Ecto neural progenitor cell (in vitro differentiated cells): ENCODE measurements at regions not wholly inside any gene's neighbourhood (a gene's known extent, or its start where the extent isn't known, plus 50 kb on each side); places are given as distances from the start of the nearest gene placed in this dataset.
"Not testable (repeated sequence)": the region's sequence is repeated elsewhere in the genome, so short reads cannot be mapped to it uniquely, and the experiment has no call there.

Experiments used
- DNase-seq: peaks from one replicate; pipeline ENCODE4 v3.0.0-alpha.2; 2018; ENCODE audit warnings: low spot score

DNA sequence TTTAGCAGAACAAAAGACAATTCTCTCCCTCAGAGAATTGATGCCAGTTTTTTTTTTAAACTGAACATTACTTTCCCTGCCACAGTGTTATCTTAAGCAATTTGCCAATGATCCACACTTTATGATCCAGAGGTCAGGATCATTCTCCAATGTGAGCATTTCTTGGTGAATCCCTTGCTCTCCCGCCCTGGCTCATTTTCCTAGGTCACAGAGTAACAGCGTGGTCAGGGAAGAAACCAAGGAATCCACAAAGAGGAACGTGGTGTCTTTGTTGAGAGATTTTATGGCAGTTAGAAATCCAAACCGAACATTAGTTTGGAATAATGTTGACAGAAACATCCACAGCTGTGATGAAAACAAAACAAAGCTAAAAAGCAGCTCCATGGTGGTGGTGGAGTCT is 250.3 kb downstream of the TTC32 start:
- DNase-seq = no peak

DNA sequence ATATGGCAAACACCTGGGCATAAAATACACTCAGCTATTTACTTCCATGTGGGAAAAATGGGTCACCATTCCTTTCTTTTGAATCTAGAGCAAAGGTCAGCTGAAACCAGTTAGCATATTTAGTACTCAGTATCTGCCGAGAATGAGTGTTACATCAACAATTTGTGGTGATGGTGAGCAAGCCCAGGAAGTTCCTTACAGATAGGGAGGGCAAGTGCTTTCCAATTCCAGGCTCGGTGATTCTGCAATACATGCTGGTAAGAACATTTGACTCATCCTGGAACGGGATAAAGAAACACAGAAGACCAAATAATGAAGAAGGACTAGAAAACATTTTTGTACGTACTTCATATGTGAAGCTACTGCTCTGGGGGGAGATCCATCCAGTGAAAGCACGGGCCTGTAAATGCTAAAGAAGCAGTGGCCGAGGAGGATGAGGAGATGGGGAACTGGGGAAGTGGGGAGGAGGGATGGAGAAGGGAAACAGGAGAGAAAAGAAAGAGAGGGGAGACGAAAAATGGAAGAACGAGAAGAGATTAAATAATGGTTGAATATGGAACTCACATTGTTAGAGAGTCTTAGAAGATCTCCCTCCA is 251.9 kb downstream of the TTC32 start:
- no peak for DNase-seq

DNA sequence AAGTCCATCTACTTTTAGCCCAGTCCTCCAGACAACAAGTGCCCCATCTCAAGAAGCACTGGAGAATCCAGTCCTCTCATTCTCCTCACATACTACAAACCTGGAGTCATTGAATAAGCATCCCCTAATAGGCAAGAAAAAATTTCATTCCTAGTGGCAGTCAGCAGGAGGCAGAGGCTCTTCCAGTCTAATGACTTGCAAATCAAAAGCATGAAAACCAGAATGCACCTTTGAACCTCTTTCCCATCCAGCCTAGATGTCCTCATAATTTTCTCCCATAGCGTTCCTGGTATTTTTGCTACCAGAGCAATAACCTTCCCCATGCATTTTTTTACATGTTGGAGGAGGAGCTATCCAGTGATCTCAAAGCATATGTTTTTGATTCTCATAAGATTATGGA is 252.6 kb downstream of the TTC32 start:
- DNase-seq = no peak

DNA sequence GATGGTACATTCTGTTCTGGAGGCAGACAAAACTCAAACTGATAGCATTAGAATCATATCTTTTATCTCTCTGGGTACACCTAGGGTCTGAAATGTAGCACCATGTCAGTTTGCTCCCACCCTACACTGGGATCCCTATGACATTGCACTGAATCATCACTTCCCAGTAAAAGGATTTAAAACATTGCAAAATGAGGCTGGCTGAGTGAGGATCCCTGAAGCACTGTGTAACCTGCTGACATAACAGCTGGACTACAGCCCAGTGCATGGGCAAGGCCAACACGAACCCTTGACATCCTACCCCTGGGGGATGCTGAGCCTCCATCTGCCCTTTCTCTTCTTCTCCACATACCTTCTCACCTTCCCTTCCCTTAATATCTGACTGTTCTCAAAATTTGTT is 253.2 kb downstream of the TTC32 start:
- DNase-seq = no peak

DNA sequence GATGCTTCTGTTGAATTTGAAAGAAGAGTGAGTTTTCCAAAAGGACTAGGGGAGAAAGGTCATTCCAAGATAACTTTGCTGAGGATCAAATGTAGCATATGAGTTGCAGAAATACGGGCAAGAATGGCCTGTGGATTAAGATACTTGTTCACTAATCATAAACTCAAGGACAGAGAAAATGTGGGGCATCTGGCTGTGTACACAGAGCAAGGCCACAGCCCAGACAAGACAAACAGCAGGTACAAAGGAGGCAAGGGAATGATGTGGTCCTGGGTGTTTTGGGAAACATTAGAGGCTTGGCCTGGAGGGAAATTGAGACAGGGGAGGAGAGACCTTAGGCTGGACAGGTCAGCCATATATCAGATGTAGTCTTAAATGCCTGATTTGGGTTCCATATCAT is 254.8 kb downstream of the TTC32 start:
- no peak for DNase-seq

DNA sequence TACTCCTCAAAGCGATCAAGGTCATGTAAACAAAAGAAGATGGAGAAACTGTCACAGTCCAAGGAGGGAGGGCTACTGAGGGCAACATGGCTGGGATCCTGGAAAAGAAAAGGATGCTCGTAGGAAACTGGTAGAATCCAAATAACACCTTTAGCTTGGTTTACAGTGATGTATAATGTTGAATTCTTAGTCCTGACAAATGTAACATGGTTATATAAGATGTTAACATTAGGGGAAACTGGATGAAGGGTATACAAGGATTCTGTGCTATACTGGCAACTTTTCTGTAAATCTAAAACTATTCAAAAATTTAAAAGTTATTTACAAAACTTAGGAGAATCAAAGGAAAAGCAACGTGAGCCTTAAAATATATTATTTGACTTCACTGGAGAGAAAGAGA is 257.0 kb downstream of the TTC32 start:
- no peak for DNase-seq

DNA sequence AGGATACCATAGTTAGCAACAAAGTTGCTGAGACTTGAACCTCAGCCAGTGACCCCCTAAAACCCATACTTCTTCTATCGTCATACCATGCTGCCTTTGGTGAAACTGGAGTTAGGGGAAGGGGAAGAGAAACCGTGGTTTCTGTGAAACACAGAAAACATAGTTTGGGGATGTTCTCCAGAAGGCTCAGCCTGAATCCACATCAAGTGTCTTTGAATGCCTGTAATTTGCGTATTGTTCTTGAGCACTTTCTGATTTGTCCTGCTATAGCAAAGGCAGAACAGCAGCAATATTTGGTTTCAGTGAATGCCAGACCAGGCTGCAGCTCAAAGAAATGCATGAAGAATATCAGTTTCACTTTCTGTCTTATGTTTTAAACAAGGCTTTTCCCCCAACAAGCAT is 258.7 kb downstream of the TTC32 start:
- DNase-seq = no peak

DNA sequence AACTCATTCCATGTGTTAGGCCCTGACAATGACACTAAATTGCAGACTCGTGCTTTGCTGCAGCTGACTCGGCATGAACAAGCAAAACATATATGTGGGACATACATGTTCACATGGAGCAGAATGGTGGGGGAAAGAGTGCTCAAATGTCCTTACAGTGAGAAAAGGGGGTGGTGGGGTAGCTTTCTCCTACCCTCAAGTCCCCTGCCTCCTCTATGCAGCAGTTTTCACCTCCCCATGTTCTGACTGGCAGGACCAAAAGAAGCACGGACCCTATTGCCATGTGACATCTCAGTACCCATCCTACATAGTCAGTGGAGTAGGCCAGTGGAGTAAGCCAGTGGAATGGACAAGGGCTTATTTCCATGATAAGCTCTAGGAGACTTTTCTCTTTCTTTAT is 259.3 kb downstream of the TTC32 start:
- DNase-seq = no peak

DNA sequence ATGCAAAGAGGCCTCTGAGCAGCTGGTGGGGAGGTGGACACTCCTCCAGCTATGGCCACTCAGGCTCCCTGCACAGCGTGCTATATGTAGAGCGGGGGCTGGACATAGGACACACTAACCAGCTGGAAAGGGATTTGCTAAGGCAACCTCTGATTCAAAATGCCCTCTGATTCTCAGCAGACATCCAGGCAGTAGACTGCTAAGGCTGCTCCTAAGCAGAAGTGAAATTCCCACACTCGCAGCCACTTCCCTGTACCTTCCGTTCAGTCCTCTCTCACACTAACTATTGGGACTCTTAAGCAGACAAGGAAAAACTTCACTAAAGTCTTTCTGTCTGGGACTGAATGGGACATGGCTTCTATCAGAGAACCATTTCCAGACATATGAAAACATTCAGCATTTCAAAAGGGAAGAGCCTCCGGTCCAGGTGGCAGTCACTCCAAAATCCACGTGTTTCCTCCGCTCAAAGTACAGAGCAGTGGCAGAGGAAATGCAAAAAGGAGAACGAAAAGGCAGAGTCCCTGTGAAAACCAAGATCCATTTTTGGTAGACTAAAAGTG is 265.8 kb downstream of the TTC32 start:
- no peak for DNase-seq

DNA sequence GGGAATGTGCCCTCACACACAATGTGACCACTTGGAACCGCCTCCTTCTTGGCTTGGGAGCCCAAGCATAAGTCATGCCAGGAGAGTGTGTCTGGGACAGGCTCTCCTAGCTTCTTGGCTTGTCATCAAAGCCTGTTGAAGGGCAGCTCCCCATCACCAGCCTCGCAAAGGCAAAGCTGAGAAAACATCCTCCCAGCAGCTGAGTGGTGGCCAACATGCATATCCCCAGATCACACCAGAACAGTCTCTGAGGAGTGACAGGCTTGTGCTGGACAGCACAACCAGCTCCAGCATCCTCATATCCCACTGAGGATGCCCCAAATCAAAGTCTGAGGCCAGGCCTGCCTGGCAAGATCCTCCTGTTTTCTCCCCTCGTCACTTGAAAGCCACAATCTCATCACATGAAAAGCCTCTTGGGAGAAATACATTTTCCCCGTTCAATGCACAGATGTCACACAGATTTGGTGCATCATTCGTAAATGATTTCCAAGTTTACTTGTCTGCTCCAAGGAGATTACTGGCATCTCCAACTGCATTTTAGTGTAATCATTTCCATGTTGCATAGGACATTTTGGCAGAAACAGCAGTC is 269.3 kb downstream of the TTC32 start:
- DNase-seq = no peak

DNA sequence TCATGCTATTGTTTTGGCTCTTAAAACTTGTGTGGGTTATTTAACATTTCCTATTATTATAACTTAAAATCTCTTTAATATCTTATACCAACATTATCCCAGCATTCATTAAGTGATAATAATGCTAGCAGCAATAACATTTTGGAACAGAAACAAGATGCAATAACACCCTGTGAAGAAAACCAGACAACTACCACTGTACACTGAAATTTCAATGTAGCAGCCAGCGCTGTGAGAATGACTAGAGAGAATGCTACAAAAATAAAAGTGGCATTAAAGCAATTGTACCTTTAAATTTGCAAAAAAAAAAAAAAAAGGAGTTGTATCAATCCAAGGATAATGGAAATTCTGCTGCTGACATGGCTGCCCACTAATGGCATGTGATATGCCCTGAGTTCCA is 269.9 kb downstream of the TTC32 start:
- DNase-seq = no peak

DNA sequence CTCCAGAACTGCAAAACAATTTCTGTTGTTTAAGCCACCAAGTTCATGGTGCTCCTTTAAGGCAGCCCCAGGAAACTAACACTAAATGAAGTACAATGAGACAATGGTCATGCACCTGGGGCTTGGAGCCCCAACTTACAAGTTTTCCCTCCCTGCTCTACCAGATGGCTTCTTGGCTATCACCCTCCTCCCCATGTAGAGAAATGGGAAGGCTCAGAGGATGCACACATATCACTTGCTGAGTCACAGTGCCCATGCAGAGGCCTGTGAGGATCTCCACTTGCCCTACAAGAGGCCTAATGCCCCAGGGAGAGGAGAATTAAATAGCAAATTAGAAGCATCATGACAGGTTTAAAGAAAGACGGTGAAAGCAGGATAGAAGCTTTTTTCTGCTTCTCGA is 270.9 kb downstream of the TTC32 start:
- no peak for DNase-seq

DNA sequence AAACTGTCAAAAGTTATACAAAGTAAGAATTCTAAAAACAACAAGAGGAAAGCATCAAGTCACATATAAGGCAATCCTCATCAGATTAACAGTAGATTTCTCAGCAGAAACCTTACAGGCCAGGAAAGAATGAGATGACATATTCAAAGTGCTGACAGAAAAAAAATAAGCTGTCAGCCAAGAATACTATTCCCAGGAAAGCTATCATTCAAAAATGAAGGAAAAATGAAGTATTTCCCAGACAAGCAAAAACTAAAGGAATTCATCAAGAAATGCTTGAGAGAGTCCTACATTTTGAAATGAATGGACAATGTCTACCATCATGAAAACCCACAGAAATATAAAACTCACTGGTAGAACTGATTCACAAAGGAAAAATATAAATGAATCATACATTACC is 268.9 kb upstream of the OSR1 start:
- no peak for DNase-seq

DNA sequence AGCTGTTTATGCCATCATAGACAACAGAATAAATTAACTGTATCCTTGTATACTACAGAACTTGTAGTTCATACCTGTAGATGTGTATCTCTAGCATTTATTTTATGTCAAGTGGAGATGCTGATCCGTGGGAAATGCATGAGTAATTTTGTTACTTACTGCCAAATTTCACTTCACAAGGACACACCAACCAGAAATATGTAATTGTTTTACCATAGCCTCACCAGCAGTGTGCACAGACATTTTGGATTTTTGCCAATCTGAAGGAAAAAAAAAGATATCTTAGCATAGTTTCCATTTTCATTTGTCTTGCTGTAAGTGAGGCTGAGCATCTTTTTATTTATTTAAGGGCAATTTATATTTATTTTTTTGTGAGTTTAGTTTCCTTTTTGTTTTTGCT is 265.1 kb upstream of the OSR1 start:
- DNase-seq = no peak

DNA sequence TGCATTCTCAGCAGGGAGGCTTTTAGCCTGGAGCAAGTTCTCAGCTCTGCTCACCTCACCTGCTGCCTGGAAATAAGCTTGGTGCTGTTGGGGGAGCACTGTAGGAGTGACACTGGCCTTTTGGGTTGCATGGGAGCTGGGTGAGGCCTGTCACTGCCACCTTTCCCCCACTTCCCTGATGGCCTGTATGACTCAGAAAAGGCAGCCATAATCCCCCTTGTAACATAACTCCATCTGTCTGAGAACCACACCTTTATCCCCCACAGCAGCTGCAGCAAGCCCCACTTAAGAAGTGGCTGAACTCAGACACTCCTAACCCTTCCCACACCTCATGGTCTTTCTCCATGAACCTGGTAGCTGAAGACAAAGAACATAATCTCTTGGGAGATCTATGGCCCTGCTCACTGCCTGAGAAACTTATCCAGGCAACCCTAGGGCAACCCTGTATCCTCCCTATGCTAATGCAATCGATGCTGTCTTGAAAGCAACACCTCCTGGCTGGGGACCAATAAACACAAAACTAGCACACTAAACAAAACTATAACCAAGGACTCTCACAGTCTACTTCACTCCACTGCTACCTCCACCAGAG is 258.9 kb upstream of the OSR1 start:
- no peak for DNase-seq

DNA sequence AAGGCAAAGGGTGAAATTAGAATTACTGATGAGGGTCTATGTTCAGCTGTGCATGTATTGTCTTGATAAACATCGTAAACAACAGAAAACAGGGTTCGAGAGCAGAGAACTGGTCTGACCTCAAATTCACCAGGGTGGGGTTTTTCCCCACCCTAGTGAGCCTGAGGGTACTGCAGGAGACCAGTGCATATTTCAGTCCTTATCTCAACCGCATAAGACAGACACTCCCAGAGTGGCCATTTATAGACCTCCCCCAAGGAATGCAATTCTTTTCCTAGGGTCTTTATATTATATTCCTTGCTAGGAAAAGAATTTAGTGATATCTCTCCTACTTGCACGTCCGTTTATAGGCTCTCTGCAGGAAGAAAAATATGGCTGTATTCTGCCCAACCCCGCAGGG is 257.0 kb upstream of the OSR1 start:
- not testable (repeated sequence) for DNase-seq

DNA sequence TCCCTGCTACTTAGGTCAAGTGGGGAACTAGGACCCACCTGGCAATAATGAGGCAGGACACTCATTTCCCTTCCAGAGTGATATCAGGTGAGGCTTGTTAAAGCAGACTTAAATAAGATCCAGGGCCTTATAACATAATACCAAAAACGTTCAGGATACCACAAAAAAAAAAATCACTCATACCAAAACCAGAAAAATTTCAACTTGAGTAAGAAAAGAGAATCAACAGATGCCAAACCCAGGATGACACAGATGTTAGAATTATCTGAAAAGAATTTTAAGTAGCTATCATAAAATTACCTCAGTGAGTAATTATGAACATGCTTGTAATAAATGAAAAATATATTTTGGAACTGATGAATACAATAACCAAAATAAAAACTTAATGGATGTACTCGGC is 255.6 kb upstream of the OSR1 start:
- no peak for DNase-seq

DNA sequence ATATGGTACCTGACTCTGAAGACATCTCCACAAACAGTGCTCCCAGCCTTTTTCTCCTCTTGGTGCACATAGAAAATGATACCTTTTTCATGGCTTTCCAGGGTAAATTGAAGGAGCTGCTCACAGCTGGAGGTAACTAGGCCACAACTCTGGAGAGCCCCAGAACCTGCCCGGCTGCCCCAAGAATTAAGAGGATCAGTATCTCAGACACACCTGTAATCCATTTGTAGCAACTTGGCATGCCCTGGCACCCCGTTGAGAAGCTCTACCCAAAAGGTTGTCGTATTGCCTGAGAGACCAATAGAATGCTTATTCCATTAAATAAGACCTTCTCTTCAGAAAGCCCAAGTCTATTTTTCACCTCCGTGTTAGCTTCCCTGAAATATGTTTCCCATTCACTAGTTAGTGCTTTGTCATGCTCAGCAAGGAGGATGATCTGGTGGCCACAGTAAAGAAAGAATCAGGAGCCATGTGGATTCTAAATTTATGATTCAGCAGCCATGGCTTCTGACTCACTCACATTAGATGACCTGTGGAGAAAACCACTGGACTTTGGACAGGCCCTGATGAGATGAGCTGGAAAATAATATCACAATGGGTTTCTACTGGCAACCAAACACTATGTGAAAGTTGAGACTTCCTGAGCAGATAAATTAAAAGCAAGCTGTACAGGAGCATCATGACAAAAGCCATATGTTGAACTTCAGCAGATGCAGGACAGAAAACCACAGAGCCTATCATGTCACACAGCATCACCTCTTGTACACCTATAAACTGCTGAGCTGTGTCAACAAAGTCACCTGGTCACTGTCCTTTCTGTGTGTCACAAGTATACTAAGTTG is 253.3 kb upstream of the OSR1 start:
- DNase-seq = no peak

DNA sequence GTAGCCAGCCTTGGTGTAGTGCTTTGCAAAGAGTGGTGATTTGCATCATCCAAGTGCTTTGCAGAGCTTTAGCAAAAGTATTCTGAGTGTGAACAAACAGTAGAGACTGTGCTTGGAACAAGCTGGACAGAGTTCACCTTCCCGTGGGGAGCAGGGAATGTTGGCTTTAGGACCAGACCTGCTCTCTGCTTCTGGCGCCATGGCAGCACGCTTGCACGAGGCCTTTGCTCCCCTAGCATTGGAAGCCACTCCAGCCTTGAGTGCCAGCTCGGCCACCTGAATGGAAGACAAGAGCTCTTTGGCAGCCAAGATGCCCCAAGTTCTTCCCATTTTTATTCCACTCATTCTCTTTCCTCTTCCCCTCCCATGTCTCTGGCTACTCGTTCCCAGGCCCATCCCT is 250.8 kb upstream of the OSR1 start:
- DNase-seq = no peak

DNA sequence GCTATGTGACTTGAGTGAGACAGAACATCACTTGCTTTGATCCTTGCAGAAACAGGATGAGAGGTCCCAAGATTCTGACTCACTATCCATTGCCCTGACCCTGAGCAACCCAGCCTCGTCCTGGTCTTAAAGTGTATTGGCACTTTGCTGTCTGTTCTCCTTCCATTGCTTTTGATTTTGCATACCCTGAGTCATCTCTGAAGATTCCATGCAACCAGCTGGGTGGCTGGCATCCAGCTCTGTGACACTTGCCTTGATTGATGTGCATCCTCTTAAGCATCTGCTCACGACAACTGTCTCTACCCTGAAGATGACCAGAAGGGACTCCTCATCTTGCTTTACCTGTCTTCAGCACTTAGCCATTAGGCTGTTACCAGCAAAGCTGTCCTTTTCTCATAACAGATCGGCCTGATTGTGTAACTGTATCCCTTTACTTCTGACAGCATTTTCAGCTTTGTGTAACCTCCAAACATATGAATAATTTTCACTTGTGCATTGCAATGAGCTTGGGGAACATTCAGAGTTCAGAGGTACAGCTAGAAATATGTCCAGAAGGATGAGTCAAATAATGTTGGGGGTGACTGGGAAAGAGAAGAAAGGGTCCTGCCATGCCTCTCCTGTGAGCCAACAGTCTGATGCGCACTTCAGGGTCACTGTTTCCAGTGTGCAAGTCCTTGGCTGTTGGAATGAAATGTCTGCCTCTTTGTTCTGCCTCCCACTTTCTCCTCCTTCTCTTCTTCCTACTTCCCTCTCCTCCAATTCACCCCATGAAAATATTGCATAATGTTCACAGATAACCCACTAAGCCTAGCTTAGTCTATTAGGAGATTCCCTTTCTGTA is 249.7 kb upstream of the OSR1 start:
- no peak for DNase-seq

DNA sequence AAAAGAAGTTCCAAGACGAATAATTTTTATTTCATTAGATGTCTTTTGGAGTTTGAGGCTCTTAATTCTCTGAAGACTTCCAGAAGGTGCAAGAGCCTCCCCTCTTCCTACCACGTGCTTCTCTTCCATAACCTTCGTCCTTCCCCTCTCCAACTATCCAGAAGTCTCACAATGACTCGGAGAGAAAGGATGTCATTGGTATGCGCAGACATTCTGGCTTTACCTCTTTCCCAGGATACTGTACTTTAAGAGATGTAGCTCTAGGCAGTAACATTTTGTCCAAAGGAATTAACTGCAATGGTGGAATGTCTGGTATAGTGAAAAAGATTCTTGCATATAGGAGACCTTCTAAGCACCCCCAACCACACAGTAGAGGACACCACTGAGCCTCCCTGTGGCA is 249.0 kb upstream of the OSR1 start:
- DNase-seq = no peak

DNA sequence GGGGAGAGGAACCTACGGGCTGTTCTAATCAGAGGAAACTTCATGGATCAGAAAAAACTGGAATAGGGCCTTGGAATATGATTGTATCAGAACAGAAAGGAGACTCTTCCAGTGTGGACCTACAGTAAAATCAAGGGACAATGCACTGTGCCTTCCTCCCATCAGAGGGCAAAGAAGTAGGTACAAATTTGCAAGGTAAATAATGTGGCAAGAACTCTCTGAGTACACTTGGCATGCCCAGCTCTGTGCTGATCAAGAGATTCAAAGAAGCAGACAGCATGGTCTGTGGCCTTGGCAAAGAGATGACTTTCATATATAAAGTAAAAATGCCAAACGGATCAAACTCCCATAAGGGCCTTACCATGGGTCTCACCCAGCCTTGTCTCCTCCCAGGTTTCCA is 242.6 kb upstream of the OSR1 start:
- DNase-seq = no peak
